NB4 (cell line): ENCODE measurements at regions not wholly inside any gene's neighbourhood (a gene's known extent, or its start where the extent isn't known, plus 50 kb on each side); places are given as distances from the start of the nearest gene placed in this dataset.

Source experiments
- MYC ChIP-seq: IDR thresholded peaks from 2 replicates; pipeline ENCODE4 v1.6.1; 2011; ENCODE audit warnings: low read depth, low read length
- POLR2A ChIP-seq: IDR thresholded peaks from 2 replicates; pipeline ENCODE4 v1.6.1; 2011; ENCODE audit warnings: mild to moderate bottlenecking; ENCODE audit not compliant: insufficient read length; ENCODE audit errors: extremely low read depth
- TF ChIP-seq, protein P1 (sequence below): IDR thresholded peaks from one replicate; pipeline ENCODE4 v1.5.1; 2012; ENCODE audit warnings: low read depth, low read length
- TF ChIP-seq, protein P2 (sequence below): IDR thresholded peaks from 2 replicates; pipeline ENCODE4 v1.6.1; 2011; ENCODE audit warnings: low read depth, low read length

GRCh38 chr1:147080006-147080661 is 92.1 kb downstream of the PRKAB2 start:
- TF ChIP-seq, protein P1, sequence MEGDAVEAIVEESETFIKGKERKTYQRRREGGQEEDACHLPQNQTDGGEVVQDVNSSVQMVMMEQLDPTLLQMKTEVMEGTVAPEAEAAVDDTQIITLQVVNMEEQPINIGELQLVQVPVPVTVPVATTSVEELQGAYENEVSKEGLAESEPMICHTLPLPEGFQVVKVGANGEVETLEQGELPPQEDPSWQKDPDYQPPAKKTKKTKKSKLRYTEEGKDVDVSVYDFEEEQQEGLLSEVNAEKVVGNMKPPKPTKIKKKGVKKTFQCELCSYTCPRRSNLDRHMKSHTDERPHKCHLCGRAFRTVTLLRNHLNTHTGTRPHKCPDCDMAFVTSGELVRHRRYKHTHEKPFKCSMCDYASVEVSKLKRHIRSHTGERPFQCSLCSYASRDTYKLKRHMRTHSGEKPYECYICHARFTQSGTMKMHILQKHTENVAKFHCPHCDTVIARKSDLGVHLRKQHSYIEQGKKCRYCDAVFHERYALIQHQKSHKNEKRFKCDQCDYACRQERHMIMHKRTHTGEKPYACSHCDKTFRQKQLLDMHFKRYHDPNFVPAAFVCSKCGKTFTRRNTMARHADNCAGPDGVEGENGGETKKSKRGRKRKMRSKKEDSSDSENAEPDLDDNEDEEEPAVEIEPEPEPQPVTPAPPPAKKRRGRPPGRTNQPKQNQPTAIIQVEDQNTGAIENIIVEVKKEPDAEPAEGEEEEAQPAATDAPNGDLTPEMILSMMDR, result no peak
- TF ChIP-seq POLR2A, result no peak
- TF ChIP-seq, protein P2, sequence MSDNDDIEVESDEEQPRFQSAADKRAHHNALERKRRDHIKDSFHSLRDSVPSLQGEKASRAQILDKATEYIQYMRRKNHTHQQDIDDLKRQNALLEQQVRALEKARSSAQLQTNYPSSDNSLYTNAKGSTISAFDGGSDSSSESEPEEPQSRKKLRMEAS, result no peak
- TF ChIP-seq MYC, result no peak
